H9 (cell line): ENCODE measurements at regions not wholly inside any gene's neighbourhood (a gene's known extent, or its start where the extent isn't known, plus 50 kb on each side); places are given as distances from the start of the nearest gene placed in this dataset.

Experiments
- DNase-seq: peaks from one replicate; pipeline ENCODE4 v3.0.0-alpha.2; 2017
- H2AFZ ChIP-seq: one replicate; pipeline ENCODE4 v1.6.1; 2013; ENCODE audit warnings: mild to moderate bottlenecking, low read length, control low read depth, moderate library complexity
- H2AK5ac ChIP-seq: 2 replicates; pipeline ENCODE4 v1.6.1; 2013; ENCODE audit warnings: low read length, control low read depth, mixed read lengths; ENCODE audit not compliant: insufficient read length
- H2BK120ac ChIP-seq: one replicate; pipeline ENCODE4 v1.6.1; 2013; ENCODE audit warnings: low read depth, mild to moderate bottlenecking, low read length, control low read depth, inconsistent platforms; ENCODE audit not compliant: poor library complexity, severe bottlenecking
- H2BK12ac ChIP-seq: 2 replicates; pipeline ENCODE4 v1.6.1; 2013; ENCODE audit warnings: low read length, control low read depth, mixed read lengths, low read depth; ENCODE audit not compliant: insufficient read length
- H2BK15ac ChIP-seq: 2 replicates; pipeline ENCODE4 v1.6.1; 2013; ENCODE audit warnings: low read depth, low read length, control low read depth
- H2BK20ac ChIP-seq: one replicate; pipeline ENCODE4 v1.6.1; 2013; ENCODE audit warnings: low read depth, mild to moderate bottlenecking, low read length, control low read depth, inconsistent platforms; ENCODE audit not compliant: poor library complexity, severe bottlenecking
- H2BK5ac ChIP-seq: 2 replicates; pipeline ENCODE4 v1.6.1; 2013; ENCODE audit warnings: low read length, control low read depth, mixed read lengths; ENCODE audit not compliant: insufficient read length
- H3K14ac ChIP-seq: 2 replicates; pipeline ENCODE4 v1.6.1; 2013; ENCODE audit warnings: low read length, control low read depth; ENCODE audit not compliant: insufficient read depth
- H3K18ac ChIP-seq: 2 replicates; pipeline ENCODE4 v1.6.1; 2013; ENCODE audit warnings: low read depth, mild to moderate bottlenecking, mixed read lengths, low read length, control low read depth; ENCODE audit not compliant: insufficient read length
- H3K23ac ChIP-seq: 2 replicates; pipeline ENCODE4 v1.6.1; 2013; ENCODE audit warnings: low read length, control low read depth, mixed read lengths, low read depth; ENCODE audit not compliant: insufficient read length
- H3K23me2 ChIP-seq: 2 replicates; pipeline ENCODE4 v1.6.1; 2013; ENCODE audit warnings: low read depth, mild to moderate bottlenecking, mixed read lengths, low read length, control low read depth; ENCODE audit not compliant: insufficient read length, poor library complexity, severe bottlenecking
- H3K27ac ChIP-seq: 2 replicates; pipeline ENCODE4 v1.5.1; 2013; ENCODE audit warnings: low read length, control low read depth, mixed read lengths, low read depth; ENCODE audit not compliant: insufficient read length
- H3K27me3 ChIP-seq: 2 replicates; pipeline ENCODE4 v1.6.1; 2013; ENCODE audit warnings: low read length, control low read depth, inconsistent platforms; ENCODE audit not compliant: insufficient read depth
- H3K4ac ChIP-seq: 2 replicates; pipeline ENCODE4 v1.6.1; 2013; ENCODE audit warnings: low read depth, mild to moderate bottlenecking, control low read depth, inconsistent platforms, low read length, moderate library complexity
- H3K4me1 ChIP-seq: 2 replicates; pipeline ENCODE4 v1.6.1; 2013; ENCODE audit warnings: low read length, control low read depth, inconsistent platforms; ENCODE audit not compliant: insufficient read depth
- H3K4me2 ChIP-seq: 2 replicates; pipeline ENCODE4 v1.6.1; 2013; ENCODE audit warnings: low read length, control low read depth, mixed read lengths; ENCODE audit not compliant: insufficient read length, insufficient read depth
- H3K56ac ChIP-seq: 2 replicates; pipeline ENCODE4 v1.6.1; 2013; ENCODE audit warnings: low read depth, mild to moderate bottlenecking, mixed read lengths, low read length, control low read depth; ENCODE audit not compliant: insufficient read length
- H3K79me1 ChIP-seq: 2 replicates; pipeline ENCODE4 v1.6.1; 2013; ENCODE audit warnings: low read depth, mild to moderate bottlenecking, moderate library complexity, low read length, control low read depth, inconsistent platforms; ENCODE audit not compliant: insufficient read depth, poor library complexity, severe bottlenecking
- H3K79me2 ChIP-seq: 2 replicates; pipeline ENCODE4 v1.6.1; 2013; ENCODE audit warnings: low read length, control low read depth, inconsistent platforms; ENCODE audit not compliant: insufficient read depth
- H3K9ac ChIP-seq: 2 replicates; pipeline ENCODE4 v1.6.1; 2013; ENCODE audit warnings: low read length, control low read depth, mixed read lengths; ENCODE audit not compliant: insufficient read length; ENCODE audit errors: extremely low read depth
- H3K9me3 ChIP-seq: one replicate; pipeline ENCODE4 v1.6.1; 2013; ENCODE audit warnings: low read depth, low read length, inconsistent platforms; ENCODE audit not compliant: control insufficient read depth
- H3T11ph ChIP-seq: one replicate; pipeline ENCODE4 v1.6.1; 2013; ENCODE audit warnings: mild to moderate bottlenecking, low read length, control low read depth, inconsistent platforms
- H4K20me1 ChIP-seq: one replicate; pipeline ENCODE4 v1.6.1; 2013; ENCODE audit not compliant: control insufficient read depth, insufficient read length, insufficient read depth
- H4K5ac ChIP-seq: 2 replicates; pipeline ENCODE4 v1.6.1; 2013; ENCODE audit warnings: low read depth, mild to moderate bottlenecking, mixed read lengths, low read length, control low read depth; ENCODE audit not compliant: insufficient read length
- H4K8ac ChIP-seq: replicated peaks from 2 replicates; pipeline ENCODE4 v1.6.1; 2013; ENCODE audit warnings: low read length, control low read depth, mixed read lengths, low read depth; ENCODE audit not compliant: insufficient read length
- H4K91ac ChIP-seq: 2 replicates; pipeline ENCODE4 v1.6.1; 2013; ENCODE audit warnings: low read depth, mild to moderate bottlenecking, moderate library complexity, mixed read lengths, low read length, control low read depth; ENCODE audit not compliant: insufficient read length
- H3K27ac Mint-ChIP-seq, 3 experiments: 2 replicates in 2 of 3; 3 replicates in 1 of 3; pipeline ENCODE4 v1.8.0; 2020 to 2021; ENCODE audit warnings: mixed read lengths in 3 of 3, mild to moderate bottlenecking in 1 of 3, moderate library complexity in 1 of 3
- H3K27me3 Mint-ChIP-seq: 2 replicates; pipeline ENCODE4 v1.8.0; 2021; ENCODE audit warnings: low read depth, mild to moderate bottlenecking, moderate library complexity, mixed read lengths
- H3K36me3 Mint-ChIP-seq, 3 experiments: 2 replicates in 2 of 3; 3 replicates in 1 of 3; pipeline ENCODE4 v1.8.0; 2020 to 2021; ENCODE audit warnings: low read depth in 3 of 3, mixed read lengths in 3 of 3; ENCODE audit not compliant: insufficient read depth in 1 of 3
- H3K4me1 Mint-ChIP-seq, 2 experiments: 2 replicates each; pipeline ENCODE4 v1.8.0; 2020; ENCODE audit warnings: mixed read lengths in 2 of 2
- H3K4me3 Mint-ChIP-seq, 2 experiments: 2 replicates in 1 of 2; 3 replicates in 1 of 2; pipeline ENCODE4 v1.8.0; 2020 to 2021; ENCODE audit warnings: mild to moderate bottlenecking in 2 of 2, mixed read lengths in 2 of 2, moderate library complexity in 1 of 2
- H3K9me3 Mint-ChIP-seq, 2 experiments: 2 replicates in 1 of 2; 3 replicates in 1 of 2; pipeline ENCODE4 v1.8.0; 2020; ENCODE audit warnings: mild to moderate bottlenecking in 2 of 2, mixed read lengths in 2 of 2, moderate library complexity in 1 of 2
- CTCF ChIP-seq: fragments of 200-600 bp; sonication (generic); conservative IDR thresholded peaks from 3 replicates; pipeline ENCODE4 v1.8.0; 2021; ENCODE audit warnings: antibody characterized with exemption, mild to moderate bottlenecking
- WGBS: extraction: QIAGEN DNeasy Blood & Tissue Kit; methylation state at CpG from one replicate; pipeline ENCODE4 v1.1.7; 2013; ENCODE audit warnings: missing lambda C conversion rate, low lambda C conversion rate, mixed read lengths; ENCODE audit not compliant: insufficient read length; ENCODE audit errors: extremely low coverage; 5-methylcytosine and 5-hydroxymethylcytosine counted together

GRCh38 chr2:12046641-12047040 lies 300.2 kb downstream of the LPIN1 start:
- Histone ChIP-seq H3K27me3 (no peaks in the 10 kb centered on the region), H3K9me3 (no peaks in the 10 kb centered on the region), H2AFZ (no peak overlapping the region), H3K18ac (no peak overlapping the region), H4K91ac (no peak overlapping the region), H2BK12ac (no peak overlapping the region), H3K23ac (no peak overlapping the region), H3K9ac (no peak overlapping the region), H3K4me1 (no peaks in the 10 kb centered on the region), H3T11ph (no peak overlapping the region), H3K4me2 (no peak overlapping the region), H3K14ac (no peak overlapping the region), H4K20me1 (no peaks in the 10 kb centered on the region), H3K27ac (no peak overlapping the region), H2BK120ac (no peak overlapping the region), H2BK5ac (no peak overlapping the region), H4K5ac (no peak overlapping the region), H3K56ac (no peak overlapping the region), H4K8ac (no peak overlapping the region), H3K23me2 (no peaks in the 10 kb centered on the region), H3K79me1 (no peaks in the 10 kb centered on the region), H2BK20ac (no peak overlapping the region), H2AK5ac (no peak overlapping the region), H3K79me2 (no peaks in the 10 kb centered on the region), H3K4ac (no peak overlapping the region), H2BK15ac (no peak overlapping the region)
- Mint-ChIP-seq H3K4me3 (no peak overlapping the region), H3K9me3 (no peaks in the 10 kb centered on the region), H3K36me3 (no peaks in the 10 kb centered on the region), H3K27ac (peak overlapping the region in 1 of 3 experiments; percentile 44; a peak in 1 of 7 replicates), H3K27me3 (peaks cover 3% of the 10 kb centered on the region; the same call in 1 of the 2 replicates), H3K4me1 (peaks cover 7 to 12% of the 10 kb centered on the region in 2 experiments; a peak in 3 of 4 replicates)
- DNase-seq: no peak
- no CpG with 5 or more reads among the region's 4 CpGs for WGBS
- TF ChIP-seq CTCF: no peak
